Lower leg skin (tissue), 3 donors: ENCODE measurements at regions not wholly inside any gene's neighbourhood (a gene's known extent, or its start where the extent isn't known, plus 50 kb on each side); places are given as distances from the start of the nearest gene placed in this dataset.

ENCODE experiments used
- POLR2A ChIP-seq, 2 donors: fragments of 450-650 bp; IDR thresholded peaks; one replicate each; pipeline ENCODE4 v1.6.1; 2016 to 2017; ENCODE audit warnings: antibody characterized with exemption in 2 of 2, mild to moderate bottlenecking in 1 of 2, moderate library complexity in 1 of 2
- TF ChIP-seq, protein P1 (sequence below), 3 donors: fragments of 450-650 bp; IDR thresholded peaks; one replicate each; pipeline ENCODE4 v1.5.1; 2016; ENCODE audit warnings: antibody characterized with exemption in 3 of 3, mild to moderate bottlenecking in 3 of 3, moderate library complexity in 2 of 3

DNA sequence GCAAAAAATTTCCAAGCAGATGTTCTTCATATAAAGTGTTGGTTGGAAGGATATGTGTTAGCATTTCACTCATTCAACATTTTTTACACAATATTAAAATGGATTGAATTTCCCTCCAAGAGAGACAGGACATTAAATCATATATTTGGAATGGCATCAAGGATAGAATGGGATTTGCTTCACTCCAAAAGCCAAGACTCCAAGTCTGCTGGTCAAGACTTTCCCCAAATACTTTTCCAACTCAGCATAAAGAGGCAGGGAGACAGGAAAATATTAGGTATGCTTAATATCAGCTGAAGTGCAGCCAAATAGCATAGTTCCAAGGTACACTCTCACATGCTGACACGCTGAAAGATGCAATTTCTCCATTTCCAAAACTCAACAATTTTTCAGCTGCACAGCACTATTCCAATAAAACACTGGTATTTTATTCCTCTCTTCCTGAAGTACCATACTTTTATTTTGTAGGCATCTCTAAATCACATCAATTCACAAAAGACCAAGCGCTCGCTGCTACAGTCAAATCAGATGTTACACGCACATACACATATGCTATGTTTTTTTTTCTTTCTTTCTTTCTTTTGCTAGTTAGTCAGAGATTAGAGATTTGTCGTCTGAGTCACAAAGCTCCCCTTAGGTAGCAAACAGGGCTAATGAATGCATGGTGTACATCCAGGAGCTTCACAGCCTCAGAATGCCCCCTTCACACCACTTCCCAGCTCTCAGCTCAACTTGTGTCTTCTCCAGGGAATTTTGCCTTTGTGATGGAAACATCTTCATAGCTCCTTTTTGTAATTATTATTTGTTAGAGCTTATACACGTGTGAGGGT, 1033.8 kb upstream of the AUTS2 start:
- TF ChIP-seq, protein P1, sequence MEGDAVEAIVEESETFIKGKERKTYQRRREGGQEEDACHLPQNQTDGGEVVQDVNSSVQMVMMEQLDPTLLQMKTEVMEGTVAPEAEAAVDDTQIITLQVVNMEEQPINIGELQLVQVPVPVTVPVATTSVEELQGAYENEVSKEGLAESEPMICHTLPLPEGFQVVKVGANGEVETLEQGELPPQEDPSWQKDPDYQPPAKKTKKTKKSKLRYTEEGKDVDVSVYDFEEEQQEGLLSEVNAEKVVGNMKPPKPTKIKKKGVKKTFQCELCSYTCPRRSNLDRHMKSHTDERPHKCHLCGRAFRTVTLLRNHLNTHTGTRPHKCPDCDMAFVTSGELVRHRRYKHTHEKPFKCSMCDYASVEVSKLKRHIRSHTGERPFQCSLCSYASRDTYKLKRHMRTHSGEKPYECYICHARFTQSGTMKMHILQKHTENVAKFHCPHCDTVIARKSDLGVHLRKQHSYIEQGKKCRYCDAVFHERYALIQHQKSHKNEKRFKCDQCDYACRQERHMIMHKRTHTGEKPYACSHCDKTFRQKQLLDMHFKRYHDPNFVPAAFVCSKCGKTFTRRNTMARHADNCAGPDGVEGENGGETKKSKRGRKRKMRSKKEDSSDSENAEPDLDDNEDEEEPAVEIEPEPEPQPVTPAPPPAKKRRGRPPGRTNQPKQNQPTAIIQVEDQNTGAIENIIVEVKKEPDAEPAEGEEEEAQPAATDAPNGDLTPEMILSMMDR (IDR thresholded peaks at IDR 0.05), result no peak
- TF ChIP-seq POLR2A (IDR thresholded peaks at IDR 0.05), result no peak
